ENCODE measurements at regions not wholly inside any gene's neighbourhood (a gene's known extent, or its start where the extent isn't known, plus 50 kb on each side); places are given as distances from the start of the nearest gene placed in this dataset.

GRCh38 chr4:126046081-126046614 is 731.4 kb downstream of the FAT4 start:
- no peak for TF ChIP-seq RXRA (IDR thresholded peaks at IDR 0.05)
- TF ChIP-seq HNF4A (conservative IDR thresholded peaks at IDR 0.05): no peak
- TF ChIP-seq CTCF (IDR thresholded peaks at IDR 0.05; ENCODE audit: low read depth, low read length, missing input control): no peak
- TF ChIP-seq YY1 (IDR thresholded peaks at IDR 0.05): no peak
- no peak for TF ChIP-seq HNF4G (IDR thresholded peaks at IDR 0.05)
- no peak for TF ChIP-seq MAX (IDR thresholded peaks at IDR 0.05)
- TF ChIP-seq GABPA (IDR thresholded peaks at IDR 0.05 in 1 of 2, conservative IDR thresholded peaks at IDR 0.05 in 1 of 2): no peak
- no peak for TF ChIP-seq FOXA1 (IDR thresholded peaks at IDR 0.05)
- no peak for TF ChIP-seq RAD21 (IDR thresholded peaks at IDR 0.05)
- no peak for TF ChIP-seq FOXA2 (IDR thresholded peaks at IDR 0.05)
- TF ChIP-seq REST (IDR thresholded peaks at IDR 0.05): no peak
- no peak overlapping the region for H3K4me3 ChIP-seq (ENCODE audit: low read depth in 1 of 3, low read length in 3 of 3)
- no peak for DNase-seq (ENCODE audit: low spot score)
- 35% methylated on average over 2 of the region's 2 CpGs for WGBS
- H3K4me1 ChIP-seq (ENCODE audit: control insufficient read depth in 4 of 4, insufficient read depth in 4 of 4, low read length in 3 of 4): no peaks in the 10 kb centered on the region
- no peaks in the 10 kb centered on the region for H3K27me3 ChIP-seq (ENCODE audit: control insufficient read depth in 4 of 4, insufficient read depth in 4 of 4, low read length in 3 of 4)
- no peak overlapping the region for H3K27ac ChIP-seq (ENCODE audit: low read depth in 1 of 2, low read length in 2 of 2)
- H3K36me3 ChIP-seq (ENCODE audit: control insufficient read depth in 4 of 4, insufficient read depth in 3 of 4, low read depth in 1 of 4, low read length in 3 of 4): no peaks in the 10 kb centered on the region
- no peaks in the 10 kb centered on the region for H3K9me3 ChIP-seq (ENCODE audit: control insufficient read depth in 4 of 4, low read length in 3 of 4)
- H3K9ac ChIP-seq (ENCODE audit: low read depth in 1 of 2, low read length in 2 of 2): no peak overlapping the region

- Histone ChIP-seq H3K27me3 (ENCODE audit: control insufficient read depth in 4 of 4, insufficient read depth in 4 of 4, low read length in 3 of 4) (no peaks in the 10 kb centered on the region), H3K27ac (ENCODE audit: low read depth in 1 of 2, low read length in 2 of 2) (no peak overlapping the region), H3K4me3 (ENCODE audit: low read depth in 1 of 3, low read length in 3 of 3) (no peak overlapping the region), H3K9ac (ENCODE audit: low read depth in 1 of 2, low read length in 2 of 2) (no peak overlapping the region), H3K4me1 (ENCODE audit: control insufficient read depth in 4 of 4, insufficient read depth in 4 of 4, low read length in 3 of 4) (no peaks in the 10 kb centered on the region), H3K36me3 (ENCODE audit: control insufficient read depth in 4 of 4, insufficient read depth in 3 of 4, low read depth in 1 of 4, low read length in 3 of 4) (no peaks in the 10 kb centered on the region), H3K9me3 (ENCODE audit: control insufficient read depth in 4 of 4, low read length in 3 of 4) (no peaks in the 10 kb centered on the region)
- WGBS: 52% methylated on average over 1 of the region's 1 CpG
- DNase-seq (ENCODE audit: low spot score): no peak
- no peak for TF ChIP-seq RAD21 (IDR thresholded peaks at IDR 0.05)
- TF ChIP-seq TAF1 (conservative IDR thresholded peaks at IDR 0.05): no peak
- TF ChIP-seq HNF4A (conservative IDR thresholded peaks at IDR 0.05): no peak
- no peak for TF ChIP-seq HNF4G (IDR thresholded peaks at IDR 0.05)
- no peak for TF ChIP-seq ZBTB33 (IDR thresholded peaks at IDR 0.05)
- no peak for TF ChIP-seq REST (IDR thresholded peaks at IDR 0.05)
- TF ChIP-seq GABPA (IDR thresholded peaks at IDR 0.05 in 1 of 2, conservative IDR thresholded peaks at IDR 0.05 in 1 of 2): no peak
- no peak for TF ChIP-seq YY1 (IDR thresholded peaks at IDR 0.05)
- no peak for TF ChIP-seq FOXA2 (IDR thresholded peaks at IDR 0.05)
Measured at GRCh38 chr4:126047114-126047513, 732.4 kb downstream of the FAT4 start.
